ENCODE measurements at regions not wholly inside any gene's neighbourhood (a gene's known extent, or its start where the extent isn't known, plus 50 kb on each side); places are given as distances from the start of the nearest gene placed in this dataset.
"Not testable (repeated sequence)": the region's sequence is repeated elsewhere in the genome, so short reads cannot be mapped to it uniquely, and the experiment has no call there.

DNA sequence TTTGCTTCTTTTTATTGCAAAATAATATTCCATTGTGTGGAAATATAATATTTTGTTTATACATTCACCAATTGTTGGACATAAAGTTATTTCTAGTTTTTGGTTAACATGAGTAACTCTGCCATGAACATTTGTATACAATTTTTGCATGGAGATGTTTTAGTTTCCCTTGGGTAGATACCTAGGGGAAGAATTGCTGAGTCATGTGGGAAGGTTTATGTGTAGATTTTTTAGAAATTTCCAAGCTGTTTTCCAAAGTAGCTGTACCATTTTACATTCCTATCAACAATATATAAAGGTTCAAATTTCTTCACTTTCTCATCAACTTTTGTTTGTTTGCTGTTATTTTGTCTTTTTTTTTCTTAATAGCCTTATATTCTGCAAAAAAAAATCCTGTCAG is 664.7 kb upstream of the FBXO33 start:
- in situ Hi-C loops (cut with HindIII; ENCODE audit: low pct_unique_long_range_greater_than_20kb, low sequenced_read_pairs) = no loop called here
- no peak for DNase-seq (ENCODE audit: low read depth in 1 of 2, low spot score in 1 of 2)
- TF ChIP-seq JUND (IDR thresholded peaks at IDR 0.05; ENCODE audit: low read depth) = no peak

GRCh38 chr14:40093800-40094199 is 661.6 kb upstream of the FBXO33 start:
- TF ChIP-seq JUND (IDR thresholded peaks at IDR 0.05; ENCODE audit: low read depth) = no peak
- in situ Hi-C loops (cut with HindIII; ENCODE audit: low pct_unique_long_range_greater_than_20kb, low sequenced_read_pairs) = no loop called here
- DNase-seq (ENCODE audit: low read depth in 1 of 2, low spot score in 1 of 2) = no peak

DNA sequence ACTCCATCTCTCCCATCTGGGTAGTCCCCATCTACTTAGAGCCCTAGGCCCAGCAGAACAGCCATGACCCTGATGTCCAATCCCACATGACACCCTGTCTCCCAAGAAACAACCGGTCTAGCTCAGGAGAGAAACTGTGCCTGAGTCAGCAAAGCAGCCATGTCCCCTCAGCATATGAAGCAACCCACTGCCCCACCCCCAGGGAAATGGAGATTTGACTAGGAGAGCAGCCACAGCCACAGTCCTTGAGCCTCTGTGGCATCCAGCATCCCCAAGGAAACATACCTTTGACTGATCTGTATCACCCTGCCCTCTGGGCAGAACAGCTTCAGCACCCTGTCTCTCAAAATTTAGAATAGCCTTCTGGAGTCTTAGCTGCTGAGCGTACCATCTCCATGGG is 641.9 kb upstream of the FBXO33 start:
- in situ Hi-C loops (cut with HindIII; ENCODE audit: low pct_unique_long_range_greater_than_20kb, low sequenced_read_pairs) = no loop called here
- no peak for TF ChIP-seq JUND (IDR thresholded peaks at IDR 0.05; ENCODE audit: low read depth)
- DNase-seq (ENCODE audit: low read depth in 1 of 2, low spot score in 1 of 2) = peak in 1 of 2 experiments; percentile 44

DNA sequence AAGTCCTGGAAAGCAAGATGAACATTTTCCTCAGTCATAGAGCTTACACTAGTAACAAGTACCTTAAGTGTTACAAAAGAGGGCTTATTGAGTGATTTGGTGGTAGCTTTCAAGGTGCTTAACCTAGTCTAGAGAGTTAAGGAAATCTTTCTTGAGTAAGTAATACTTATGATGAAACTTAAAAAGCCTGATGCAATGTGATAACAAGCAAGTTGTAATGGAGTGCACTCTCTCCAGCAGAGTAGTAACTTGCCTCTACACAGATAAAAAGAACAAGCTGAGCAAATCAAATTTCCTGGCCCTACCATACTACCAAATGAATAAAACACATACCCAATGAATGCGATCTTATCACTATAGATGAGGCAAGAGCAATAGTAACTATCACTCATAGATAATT is 639.9 kb upstream of the FBXO33 start:
- no peak for TF ChIP-seq JUND (IDR thresholded peaks at IDR 0.05; ENCODE audit: low read depth)
- no peak for DNase-seq (ENCODE audit: low read depth in 1 of 2, low spot score in 1 of 2)
- in situ Hi-C loops (cut with HindIII; ENCODE audit: low pct_unique_long_range_greater_than_20kb, low sequenced_read_pairs) = no loop called here

- in situ Hi-C loops (cut with HindIII; ENCODE audit: low pct_unique_long_range_greater_than_20kb, low sequenced_read_pairs) = no loop called here
- no peak for DNase-seq (ENCODE audit: low read depth in 1 of 2, low spot score in 1 of 2)
- no peak for TF ChIP-seq JUND (IDR thresholded peaks at IDR 0.05; ENCODE audit: low read depth)
These were observed 627.0 kb upstream of the FBXO33 start for GRCh38 chr14:40058901-40059897.

DNA sequence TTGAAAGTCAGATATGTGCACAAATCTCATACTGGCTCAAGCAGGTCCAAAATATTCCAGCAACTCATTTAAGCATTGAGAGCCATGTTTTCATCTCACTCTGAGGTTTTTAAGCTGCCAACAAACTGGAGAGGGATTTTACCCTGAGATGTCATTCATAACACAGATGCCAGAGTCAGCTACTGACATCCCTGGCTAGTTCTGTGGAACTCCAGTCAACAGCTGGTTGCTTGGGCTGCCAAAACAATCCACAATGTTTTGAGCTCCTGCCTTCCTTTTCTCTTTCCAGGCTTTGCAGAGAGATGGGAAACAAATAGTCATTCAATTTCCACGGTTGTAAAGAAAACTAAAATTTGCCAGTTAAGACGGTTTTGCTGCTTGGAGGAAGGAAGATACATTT is 621.2 kb upstream of the FBXO33 start:
- no peak for TF ChIP-seq JUND (IDR thresholded peaks at IDR 0.05; ENCODE audit: low read depth)
- DNase-seq (ENCODE audit: low read depth in 1 of 2, low spot score in 1 of 2) = no peak
- in situ Hi-C loops (cut with HindIII; ENCODE audit: low pct_unique_long_range_greater_than_20kb, low sequenced_read_pairs) = no loop called here

- in situ Hi-C loops (cut with HindIII; ENCODE audit: low pct_unique_long_range_greater_than_20kb, low sequenced_read_pairs) = no loop called here
- no peak for DNase-seq (ENCODE audit: low read depth in 1 of 2, low spot score in 1 of 2)
- TF ChIP-seq JUND (IDR thresholded peaks at IDR 0.05; ENCODE audit: low read depth) = no peak
These were observed 596.8 kb upstream of the FBXO33 start for GRCh38 chr14:40028991-40029390.

DNA sequence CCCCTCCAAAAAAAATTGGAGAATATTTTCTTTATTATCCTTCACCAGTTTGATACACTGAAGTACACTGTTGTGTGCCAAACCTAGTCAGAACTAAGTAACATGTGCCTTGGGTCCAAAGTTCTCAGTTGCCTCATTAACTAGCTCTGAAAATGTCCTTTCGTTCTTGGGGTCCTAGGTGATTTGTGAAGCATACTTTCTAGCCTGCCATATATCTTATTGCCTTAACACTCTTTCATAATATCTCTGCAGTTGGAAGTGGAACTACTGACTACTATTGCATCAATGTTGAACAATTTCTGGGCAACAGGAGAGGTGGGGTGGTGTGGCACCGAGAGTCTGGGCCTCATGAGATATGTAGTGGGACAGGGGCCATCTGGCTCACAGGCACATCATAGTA is 592.9 kb upstream of the FBXO33 start:
- in situ Hi-C loops (cut with HindIII; ENCODE audit: low pct_unique_long_range_greater_than_20kb, low sequenced_read_pairs) = no loop called here
- no peak for TF ChIP-seq JUND (IDR thresholded peaks at IDR 0.05; ENCODE audit: low read depth)
- DNase-seq (ENCODE audit: low read depth in 1 of 2, low spot score in 1 of 2) = no peak

- no peak for TF ChIP-seq JUND (IDR thresholded peaks at IDR 0.05; ENCODE audit: low read depth)
- in situ Hi-C loops (cut with HindIII; ENCODE audit: low pct_unique_long_range_greater_than_20kb, low sequenced_read_pairs) = no loop called here
- no peak for DNase-seq (ENCODE audit: low read depth in 1 of 2, low spot score in 1 of 2)
These were observed 578.7 kb upstream of the FBXO33 start for GRCh38 chr14:40010961-40011360.

DNA sequence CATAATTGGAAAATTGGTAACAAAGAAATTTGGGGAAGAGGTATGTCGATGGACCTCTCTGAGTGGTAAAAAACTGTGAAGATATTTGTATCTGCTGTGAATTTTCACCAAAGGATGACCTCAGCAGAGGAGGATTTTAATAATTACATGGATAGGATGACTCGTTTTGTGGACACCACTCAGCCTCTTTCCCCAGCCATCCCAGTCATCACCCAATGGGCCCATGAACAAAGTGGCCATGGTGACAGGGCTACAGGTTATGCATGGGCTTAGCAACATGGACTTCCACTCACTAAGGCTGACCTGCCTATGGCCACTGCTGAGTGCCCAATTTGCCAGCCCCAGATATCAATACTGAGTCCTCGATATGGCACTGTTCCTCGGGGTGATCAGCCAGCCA is 577.5 kb upstream of the FBXO33 start:
- in situ Hi-C loops (cut with HindIII; ENCODE audit: low pct_unique_long_range_greater_than_20kb, low sequenced_read_pairs) = no loop called here
- no peak for TF ChIP-seq JUND (IDR thresholded peaks at IDR 0.05; ENCODE audit: low read depth)
- no peak for DNase-seq (ENCODE audit: low read depth in 1 of 2, low spot score in 1 of 2)

DNA sequence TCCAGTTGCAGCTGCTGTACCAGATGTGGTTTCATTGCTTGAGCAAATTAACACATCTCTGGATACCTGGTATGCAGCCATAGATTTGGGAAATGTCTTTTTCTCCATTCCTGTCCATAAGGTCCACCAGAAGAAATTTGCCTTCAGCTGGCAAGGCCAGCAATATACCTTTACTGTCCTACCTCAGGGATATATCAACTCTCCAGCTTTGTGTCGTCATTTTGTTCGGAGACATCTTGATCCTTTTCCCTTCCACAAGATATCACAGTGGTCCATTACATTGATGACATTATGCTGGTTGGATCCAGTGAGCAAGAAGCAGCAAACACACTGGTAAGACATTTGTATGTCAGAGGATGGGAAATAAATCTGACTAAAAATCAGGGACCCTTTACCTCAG is 576.1 kb upstream of the FBXO33 start:
- in situ Hi-C loops (cut with HindIII; ENCODE audit: low pct_unique_long_range_greater_than_20kb, low sequenced_read_pairs) = not testable (repeated sequence)

GRCh38 chr14:40004871-40005500 is 572.8 kb upstream of the FBXO33 start:
- in situ Hi-C loops (cut with HindIII; ENCODE audit: low pct_unique_long_range_greater_than_20kb, low sequenced_read_pairs) = no loop called here
- no peak for TF ChIP-seq JUND (IDR thresholded peaks at IDR 0.05; ENCODE audit: low read depth)
- DNase-seq (ENCODE audit: low read depth in 1 of 2, low spot score in 1 of 2) = peak in 1 of 2 experiments; percentile 40

More for the DNA sequence above, 576.1 kb upstream of the FBXO33 start:
- not testable (repeated sequence) for DNase-seq (ENCODE audit: low read depth in 1 of 2, low spot score in 1 of 2)

DNA sequence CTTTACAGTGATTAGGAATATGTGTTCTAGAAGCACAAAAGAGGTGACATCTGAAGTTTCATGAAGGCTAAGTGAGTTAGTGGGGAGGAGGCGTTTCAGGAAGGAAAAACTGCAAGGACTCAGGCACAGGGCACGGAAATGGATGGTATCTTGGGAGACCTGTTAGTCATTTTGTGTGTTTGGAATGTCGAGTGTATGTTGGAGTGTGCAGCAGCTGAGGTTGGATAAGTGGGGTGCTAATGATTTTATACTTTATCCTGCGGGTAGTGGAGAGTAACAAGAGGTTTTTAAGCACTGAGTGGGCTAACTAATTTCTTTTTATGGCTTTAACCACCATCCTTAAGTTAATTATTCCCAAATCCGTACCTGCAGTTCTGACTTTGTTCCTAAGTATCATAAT is 571.5 kb upstream of the FBXO33 start:
- in situ Hi-C loops (cut with HindIII; ENCODE audit: low pct_unique_long_range_greater_than_20kb, low sequenced_read_pairs) = no loop called here
- no peak for DNase-seq (ENCODE audit: low read depth in 1 of 2, low spot score in 1 of 2)
- TF ChIP-seq JUND (IDR thresholded peaks at IDR 0.05; ENCODE audit: low read depth) = no peak

All from T47D (cell line).